ENCODE measurements at regions not wholly inside any gene's neighbourhood (a gene's known extent, or its start where the extent isn't known, plus 50 kb on each side); places are given as distances from the start of the nearest gene placed in this dataset.
"Not testable (repeated sequence)": the region's sequence is repeated elsewhere in the genome, so short reads cannot be mapped to it uniquely, and the experiment has no call there.

- DNase-seq (ENCODE audit: low spot score) (no peak), ATAC-seq (no peak)
These were observed 86.0 kb upstream of the VEPH1 start for GRCh38 chr3:157589211-157589610.

GRCh38 chr3:157588386-157589060, 85.3 kb upstream of the VEPH1 start:
- ATAC-seq, result no peak

GRCh38 chr3:157586293-157586692, 83.1 kb upstream of the VEPH1 start:
- ATAC-seq, result no peak
- no peak for DNase-seq (ENCODE audit: low spot score)

More at GRCh38 chr3:157588386-157589060, 85.3 kb upstream of the VEPH1 start:
- no peak for DNase-seq (ENCODE audit: low spot score)

- ATAC-seq (no peak), DNase-seq (ENCODE audit: low spot score) (no peak)
These were observed 82.2 kb upstream of the VEPH1 start for GRCh38 chr3:157585386-157585785.

- DNase-seq (ENCODE audit: low spot score) (no peak), ATAC-seq (no peak)
These were observed 79.4 kb upstream of the VEPH1 start for GRCh38 chr3:157582637-157582973.

- not testable (repeated sequence) for DNase-seq (ENCODE audit: low spot score); ATAC-seq
These were observed 78.9 kb upstream of the VEPH1 start for GRCh38 chr3:157581956-157582636.

- ATAC-seq, result no peak
- DNase-seq (ENCODE audit: low spot score), result no peak
These were observed 78.2 kb upstream of the VEPH1 start for GRCh38 chr3:157581371-157581770.

GRCh38 chr3:157578181-157578580, 75.0 kb upstream of the VEPH1 start:
- ATAC-seq (no peak), DNase-seq (ENCODE audit: low spot score) (no peak)

GRCh38 chr3:157574531-157574930, 71.3 kb upstream of the VEPH1 start:
- ATAC-seq (no peak), DNase-seq (ENCODE audit: low spot score) (no peak)

- DNase-seq (ENCODE audit: low spot score) (no peak), ATAC-seq (no peak)
These were observed 70.7 kb upstream of the VEPH1 start for GRCh38 chr3:157573780-157574378.

- no peak for DNase-seq (ENCODE audit: low spot score)
- ATAC-seq, result no peak
These were observed 70.1 kb upstream of the VEPH1 start for GRCh38 chr3:157573281-157573680.

- ATAC-seq (peak; percentile 89), DNase-seq (ENCODE audit: low spot score) (no peak)
These were observed 69.5 kb upstream of the VEPH1 start for GRCh38 chr3:157572559-157573270.

- no peak for DNase-seq (ENCODE audit: low spot score)
These were observed 63.4 kb upstream of the VEPH1 start for GRCh38 chr3:157566596-157566995.

GRCh38 chr3:157559401-157559800, 56.2 kb upstream of the VEPH1 start:
- DNase-seq (ENCODE audit: low spot score), result no peak
- no peak for ATAC-seq

More at GRCh38 chr3:157566596-157566995, 63.4 kb upstream of the VEPH1 start:
- no peak for ATAC-seq
